SKM-1 (cell line): ENCODE measurements at regions not wholly inside any gene's neighbourhood (a gene's known extent, or its start where the extent isn't known, plus 50 kb on each side); places are given as distances from the start of the nearest gene placed in this dataset.
"Not testable (repeated sequence)": the region's sequence is repeated elsewhere in the genome, so short reads cannot be mapped to it uniquely, and the experiment has no call there.

Experiments used
- DNase-seq: peaks from one replicate; lab custom pipeline; 2025; ENCODE audit not compliant: unreplicated experiment; lab: John Stamatoyannopoulos, UW

DNA sequence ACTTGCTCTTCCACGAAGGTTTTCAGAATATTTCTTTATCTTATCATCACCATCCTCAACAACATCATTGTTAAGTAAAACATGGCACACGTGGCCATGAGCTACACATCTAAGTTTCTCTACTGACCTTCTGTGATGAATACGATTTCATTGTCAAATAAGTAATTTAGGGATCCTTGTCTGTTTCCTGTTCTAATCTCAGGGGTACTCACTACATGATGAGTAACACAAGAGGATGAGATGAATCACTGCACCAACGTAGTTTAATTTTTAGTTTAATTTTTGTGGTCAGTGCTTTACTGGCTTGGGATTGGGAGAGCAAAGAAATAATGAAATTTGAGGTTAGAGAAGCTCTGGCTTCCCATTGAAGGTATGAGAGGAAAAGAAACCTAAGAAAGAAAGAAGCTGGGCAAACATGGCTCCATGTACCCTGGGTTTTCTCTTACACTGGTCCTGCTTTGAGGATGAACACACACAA lies 461.9 kb upstream of the KLF6 start:
- no peak for DNase-seq

DNA sequence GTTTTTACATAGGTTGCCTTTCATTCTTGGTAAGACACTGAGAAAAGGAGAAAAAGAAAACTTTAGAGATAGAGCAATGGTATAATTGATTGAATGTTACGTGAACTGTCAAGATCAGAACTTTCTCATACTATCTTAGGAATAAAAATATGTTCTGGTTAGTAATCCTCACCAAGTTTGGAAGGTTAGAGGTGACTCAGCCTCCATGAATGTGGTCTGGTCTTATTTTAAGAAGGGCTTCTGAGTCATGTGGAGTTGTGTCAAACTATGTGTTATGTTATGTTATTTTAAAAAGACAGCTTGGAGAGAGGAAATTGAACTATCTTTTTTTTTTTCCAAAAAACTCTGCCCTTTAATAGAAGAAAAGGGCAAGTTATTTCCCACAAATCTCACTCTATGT lies 458.6 kb upstream of the KLF6 start:
- no peak for DNase-seq

DNA sequence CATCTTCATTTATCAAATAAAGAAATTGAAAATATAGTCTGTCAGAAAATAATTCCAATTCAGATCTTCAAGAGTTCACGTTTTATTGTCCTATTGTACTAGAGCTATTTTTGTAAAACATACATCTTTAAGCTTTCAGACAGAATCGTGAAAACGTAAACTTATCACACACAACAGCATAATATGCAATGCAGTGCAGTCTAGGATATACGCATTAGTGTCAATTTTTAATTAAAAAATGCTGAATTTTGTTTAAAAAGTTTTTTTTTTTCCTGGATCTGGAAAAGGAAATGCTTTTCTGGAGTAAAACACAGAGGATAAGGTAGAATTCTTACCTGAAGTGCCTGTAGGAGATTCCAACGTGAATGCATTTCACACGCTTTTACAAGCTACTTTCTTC lies 458.2 kb upstream of the KLF6 start:
- DNase-seq: no peak

DNA sequence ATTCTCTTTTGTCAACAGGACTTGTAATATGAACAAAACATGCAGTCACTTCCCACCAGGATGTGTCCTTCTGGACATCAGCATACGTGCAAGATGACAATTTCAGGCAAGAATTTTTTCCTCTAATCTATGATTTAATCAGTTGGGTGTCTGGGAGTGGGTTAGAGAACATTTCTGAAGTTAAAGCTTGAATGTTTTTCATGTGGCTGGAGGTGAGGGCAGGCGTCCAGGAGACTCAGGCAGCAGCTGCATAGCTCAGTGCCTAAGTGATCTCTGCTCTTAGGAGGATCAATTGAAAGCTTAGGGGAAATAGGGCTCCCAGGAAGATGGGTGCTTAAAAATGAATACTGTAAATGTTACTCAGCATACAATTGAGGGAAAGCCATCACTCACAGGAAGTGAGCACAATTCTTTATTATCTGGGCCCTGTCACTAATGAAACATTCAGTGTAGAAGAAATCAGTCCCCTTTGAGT lies 457.6 kb upstream of the KLF6 start:
- no peak for DNase-seq

DNA sequence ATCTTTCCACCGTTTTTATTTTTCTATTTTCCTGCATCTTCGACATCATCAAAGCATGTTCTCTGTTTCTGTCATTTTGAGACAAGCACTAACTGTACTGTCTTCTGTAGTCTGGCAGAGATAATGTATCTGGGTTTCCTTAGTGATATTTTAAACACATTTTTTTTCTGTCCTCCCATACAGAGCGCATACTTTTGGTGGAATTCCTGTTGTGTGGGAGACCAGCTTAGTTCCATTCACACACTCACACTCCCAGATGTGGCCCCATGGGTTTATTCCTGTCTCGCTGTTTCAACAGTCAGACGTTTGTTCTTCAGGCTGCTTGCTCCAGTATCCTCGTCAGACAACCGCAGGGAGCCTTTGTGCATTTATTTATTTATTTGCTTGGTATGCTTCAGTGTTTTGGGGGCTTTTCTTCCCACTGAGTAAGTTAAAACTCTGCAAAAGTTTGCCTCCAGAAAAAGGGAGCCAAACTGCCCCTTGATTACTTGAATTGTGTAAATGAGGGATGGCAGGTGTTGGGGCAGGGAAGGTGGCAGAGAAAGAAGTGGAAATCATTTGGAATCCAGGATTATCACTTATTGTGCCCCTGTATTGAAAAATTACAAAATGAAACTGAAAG lies 456.8 kb upstream of the KLF6 start:
- no peak for DNase-seq

DNA sequence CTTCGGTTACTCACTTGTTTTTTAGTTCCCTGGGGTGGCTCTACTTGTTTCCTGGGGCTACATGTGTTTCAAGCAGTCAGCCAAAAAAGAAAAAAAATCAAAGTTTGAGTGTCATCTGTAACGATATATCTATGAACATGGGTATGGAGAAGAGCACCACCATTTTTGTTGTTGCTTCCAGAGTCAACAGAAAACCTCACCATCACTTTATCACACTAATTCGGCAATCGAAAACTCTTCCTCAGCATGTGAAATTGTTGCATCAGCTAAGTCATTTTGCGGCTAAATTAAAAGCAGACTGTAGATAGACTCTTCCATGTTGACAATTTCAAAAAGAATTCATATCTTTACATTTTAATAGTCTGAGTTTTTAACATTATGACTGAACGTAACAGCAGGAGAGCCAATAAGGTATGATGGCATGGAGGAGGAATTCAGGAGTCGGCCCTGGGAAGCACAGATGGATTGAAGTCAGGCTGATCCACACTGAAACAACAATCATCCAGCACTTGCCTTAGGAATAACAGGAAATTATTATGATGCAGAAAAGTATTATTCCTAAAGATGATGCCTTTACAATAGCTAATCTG lies 455.7 kb upstream of the KLF6 start:
- no peak for DNase-seq

DNA sequence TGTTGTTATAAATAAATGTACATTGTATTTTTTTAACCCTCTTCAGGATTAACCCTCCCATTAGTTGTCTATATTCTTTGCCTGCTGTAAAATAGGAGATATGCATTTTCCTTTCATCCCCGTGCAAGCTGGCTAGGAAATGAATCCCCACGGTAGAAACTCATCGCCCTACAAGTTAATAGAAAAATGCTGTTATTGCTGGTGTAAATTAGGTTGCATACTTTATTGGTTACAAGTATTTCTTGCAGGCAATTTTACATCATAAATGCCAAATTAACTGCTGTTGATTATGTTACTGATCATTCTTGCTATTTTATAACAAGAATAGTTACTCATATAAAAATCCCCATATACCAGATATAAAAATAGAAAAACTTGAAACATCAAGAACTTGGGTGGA lies 454.2 kb upstream of the KLF6 start:
- no peak for DNase-seq

DNA sequence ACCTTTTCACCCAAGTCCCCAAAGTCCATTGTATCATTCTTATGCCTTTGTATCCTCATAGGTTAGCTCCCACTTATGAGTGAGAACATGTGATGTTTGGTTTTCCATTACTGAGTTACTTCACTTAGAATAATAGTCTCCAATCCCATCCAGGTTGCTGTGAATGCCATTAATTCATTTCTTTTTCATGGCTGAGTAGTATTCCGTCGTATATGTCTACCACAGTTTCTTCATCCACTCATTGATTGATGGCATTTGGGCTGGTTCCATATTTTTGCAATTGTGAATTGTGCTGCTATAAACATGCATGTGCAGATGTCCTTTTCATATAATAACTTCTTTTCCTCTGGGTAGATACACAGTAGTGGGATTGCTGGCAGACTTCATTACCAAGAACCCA lies 451.9 kb upstream of the KLF6 start:
- DNase-seq: not testable (repeated sequence)

DNA sequence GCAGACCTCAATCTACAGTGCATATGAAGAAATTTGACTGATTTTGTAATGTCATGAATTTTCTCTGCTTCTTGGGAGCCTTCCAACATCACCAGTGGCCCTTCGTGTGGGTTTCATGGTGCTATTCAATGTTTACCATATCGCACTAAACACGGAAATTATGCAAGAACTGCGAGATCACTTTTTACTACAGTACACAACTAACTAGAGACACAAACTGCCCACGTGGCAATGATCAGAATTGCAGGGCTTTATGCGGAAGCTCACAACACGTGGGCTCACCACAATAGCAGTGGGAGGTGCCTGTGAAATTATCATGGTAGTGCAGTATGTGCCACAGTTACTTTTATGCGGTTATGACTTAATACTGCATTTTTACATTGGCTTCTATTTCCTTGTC lies 449.7 kb upstream of the KLF6 start:
- DNase-seq: no peak

DNA sequence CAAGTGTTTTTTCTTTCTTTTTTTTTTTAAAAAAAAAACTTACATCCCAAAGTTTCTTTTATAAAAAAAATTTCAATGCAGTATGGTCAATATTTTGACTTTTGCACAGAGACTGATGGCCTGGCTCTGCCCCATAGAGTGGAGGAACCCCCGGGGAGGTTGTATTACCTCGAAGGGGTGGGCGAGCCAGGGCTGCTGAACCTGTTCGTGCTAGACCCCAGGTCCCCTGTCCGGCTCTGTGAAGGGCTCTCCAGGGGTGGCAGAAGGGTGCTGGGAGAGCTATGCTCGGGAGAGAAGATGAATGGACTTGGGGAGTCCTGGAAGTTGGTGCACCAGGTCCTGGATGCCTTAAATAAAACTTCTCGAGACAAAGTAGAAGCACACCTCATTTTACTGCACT lies 446.4 kb upstream of the KLF6 start:
- no peak for DNase-seq

DNA sequence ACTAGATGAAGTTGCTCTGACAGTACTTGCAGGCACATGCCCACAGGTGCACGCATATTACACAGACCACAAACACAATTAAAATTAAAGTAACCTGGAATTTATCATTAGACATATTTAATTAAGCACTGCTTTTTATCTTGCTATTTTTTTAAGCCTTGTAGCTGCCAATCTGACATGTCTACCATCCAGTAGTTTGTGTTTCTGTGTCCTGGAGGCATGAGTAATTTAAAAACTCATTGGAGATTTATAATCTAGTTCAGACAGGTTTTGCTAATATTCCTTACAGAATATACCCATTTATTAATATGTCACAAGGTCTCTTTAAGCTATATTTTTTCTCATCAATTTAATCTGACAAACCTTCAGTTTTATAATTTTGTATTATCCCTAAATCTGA lies 445.0 kb upstream of the KLF6 start:
- DNase-seq: no peak

DNA sequence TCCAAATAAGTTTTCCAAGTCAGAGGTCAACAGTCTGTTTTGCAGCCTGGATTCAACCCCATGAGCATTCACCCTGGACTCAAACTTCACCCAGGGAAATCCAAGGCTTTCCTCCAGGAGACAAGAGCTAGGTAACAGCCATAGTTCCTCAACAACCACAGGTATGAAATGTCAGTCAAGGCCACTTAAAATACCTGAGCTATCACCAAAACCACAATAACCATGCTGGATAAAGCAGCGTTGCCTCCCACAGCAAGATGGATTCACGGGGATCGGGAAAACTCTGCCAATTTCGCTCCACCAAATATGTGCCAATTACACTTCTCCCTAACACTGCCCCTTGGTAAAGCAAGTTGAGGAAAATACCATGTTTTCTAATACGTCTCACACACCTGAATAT lies 444.1 kb upstream of the KLF6 start:
- DNase-seq: no peak

DNA sequence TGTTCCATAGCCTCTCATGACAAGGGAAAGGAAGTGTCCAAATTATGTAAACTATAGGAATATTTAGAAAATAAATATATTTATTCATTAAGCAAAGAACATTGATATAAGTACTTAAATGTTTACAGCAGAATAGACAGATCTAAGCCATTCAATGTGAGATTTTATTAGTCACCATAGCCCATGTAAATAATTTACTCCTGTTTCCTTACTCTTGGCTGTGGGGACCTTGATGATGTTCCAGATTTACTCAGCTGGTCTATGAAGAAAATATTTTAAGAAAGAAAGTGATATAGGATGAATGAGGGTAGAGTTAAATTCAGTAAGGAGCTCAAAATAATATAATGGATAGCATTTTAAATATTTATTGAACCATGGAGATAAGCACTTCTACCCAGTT lies 442.6 kb upstream of the KLF6 start:
- no peak for DNase-seq

DNA sequence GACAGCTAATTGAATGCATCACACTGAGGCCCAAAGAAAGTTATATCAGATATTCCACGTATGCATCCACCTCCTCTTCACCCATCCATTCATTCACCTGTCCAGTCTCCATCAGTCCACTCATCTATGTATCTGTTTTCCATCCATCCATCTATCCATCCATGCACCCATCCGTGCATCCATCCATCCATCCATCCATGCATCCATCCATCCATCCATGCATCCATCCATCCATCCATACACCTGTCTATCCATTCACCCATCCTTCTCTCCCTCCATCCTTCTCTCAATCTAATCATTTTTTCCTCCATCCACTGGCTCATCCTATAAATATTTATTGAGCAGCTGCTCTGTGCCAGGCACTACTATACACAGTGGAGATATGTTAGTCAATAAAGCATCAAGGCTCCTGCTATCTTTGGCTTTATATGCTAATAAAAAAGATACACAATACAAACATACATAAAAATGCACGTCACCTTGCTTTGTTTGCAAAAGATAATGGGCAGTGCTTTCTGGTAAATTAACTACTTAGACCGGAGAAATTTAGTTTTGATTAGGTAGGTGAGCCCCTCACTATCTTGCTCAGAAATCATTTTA lies 442.0 kb upstream of the KLF6 start:
- no peak for DNase-seq

DNA sequence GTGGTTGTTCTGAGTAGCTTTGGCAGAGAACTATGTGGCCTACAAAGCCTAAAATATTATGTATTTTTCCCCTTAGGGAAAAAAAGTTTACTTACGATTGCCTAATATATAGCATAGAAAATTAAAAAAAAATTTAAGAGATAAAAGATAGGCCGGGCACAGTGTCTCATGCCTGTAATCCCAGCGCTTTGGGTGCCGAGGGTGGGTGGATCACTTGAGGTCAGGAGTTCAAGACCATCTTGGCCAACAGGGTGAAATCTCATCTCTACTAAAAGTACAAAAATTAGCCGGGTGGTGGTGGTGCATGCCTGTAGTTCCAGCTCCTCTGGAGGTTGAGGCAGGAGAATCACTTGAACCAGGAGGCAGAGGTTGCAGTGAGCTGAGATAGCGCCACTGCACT lies 439.2 kb upstream of the KLF6 start:
- DNase-seq: no peak

DNA sequence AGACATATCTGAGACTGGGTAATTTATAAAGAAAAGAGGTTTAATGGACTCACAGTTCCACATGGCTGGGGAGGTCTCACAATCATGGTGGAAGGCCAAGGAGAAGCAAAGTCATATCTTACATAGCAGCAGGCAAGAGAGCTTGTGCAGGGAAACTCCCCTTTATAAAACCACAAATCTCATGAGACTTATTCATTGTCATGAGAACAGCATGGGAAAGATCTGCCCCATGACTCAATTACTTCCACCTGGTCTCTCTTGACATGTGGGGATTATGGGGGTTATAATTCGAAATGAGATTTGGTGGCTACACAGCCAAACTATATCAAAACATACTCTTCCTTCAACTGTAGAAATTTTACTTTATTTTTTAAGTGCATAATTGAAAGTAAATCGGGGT lies 436.3 kb upstream of the KLF6 start:
- not testable (repeated sequence) for DNase-seq

DNA sequence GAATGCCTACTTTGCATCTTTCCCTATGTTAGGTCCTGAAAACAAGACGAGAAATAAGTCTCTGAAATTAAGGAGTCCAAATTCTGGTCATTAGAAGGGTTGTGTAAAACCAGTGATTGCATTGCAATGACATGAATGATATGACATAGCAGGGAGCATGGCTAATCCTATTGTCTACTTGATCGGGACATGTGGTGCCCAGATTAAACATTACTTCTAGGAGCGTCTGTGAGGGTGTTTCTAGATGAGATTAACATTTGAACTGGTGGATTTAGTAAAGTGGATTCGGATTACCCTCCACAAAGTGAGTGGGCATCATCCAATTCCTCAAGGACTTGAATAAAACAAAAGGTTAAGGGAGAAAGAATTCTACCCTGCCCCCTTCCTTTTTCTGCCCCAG lies 434.9 kb upstream of the KLF6 start:
- no peak for DNase-seq

DNA sequence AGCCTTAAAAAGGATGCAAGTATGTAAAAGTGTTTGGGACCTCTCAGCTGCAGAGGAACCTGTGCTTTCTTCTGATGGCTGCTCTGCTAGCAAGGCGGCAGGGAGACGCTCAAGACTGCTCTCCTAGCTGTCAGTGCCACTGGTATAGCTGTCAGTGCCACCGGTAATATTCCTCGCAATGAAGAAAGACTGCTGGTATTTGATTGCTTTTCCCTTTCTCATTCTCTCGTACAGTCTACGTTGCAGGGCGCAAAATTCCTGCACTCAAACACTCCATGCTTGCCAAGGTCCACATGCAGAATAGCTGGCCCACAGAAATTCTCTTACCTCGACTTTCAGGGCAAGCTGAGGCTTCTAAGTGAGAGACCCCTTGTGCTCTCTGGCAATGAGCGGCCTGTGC lies 432.6 kb upstream of the KLF6 start:
- DNase-seq: no peak

DNA sequence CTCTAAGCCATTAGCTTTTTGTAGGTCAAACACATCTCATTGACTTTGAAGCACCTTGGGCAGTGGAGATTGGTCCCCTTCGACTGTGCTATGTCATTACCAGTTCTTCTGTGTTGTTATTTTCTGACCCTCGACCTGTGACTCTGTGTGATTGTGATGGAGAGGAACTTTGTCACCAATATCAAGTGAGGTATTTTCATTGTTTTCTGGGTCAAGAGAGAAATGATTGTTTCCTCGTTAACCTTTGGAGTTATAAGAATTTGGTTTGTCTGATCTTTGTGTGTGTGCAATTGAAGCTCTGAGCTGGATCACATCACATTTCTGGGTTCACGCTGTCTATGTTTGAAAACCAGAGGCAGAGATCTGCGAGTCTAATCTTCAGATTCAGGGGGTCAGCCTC lies 432.2 kb upstream of the KLF6 start:
- no peak for DNase-seq

DNA sequence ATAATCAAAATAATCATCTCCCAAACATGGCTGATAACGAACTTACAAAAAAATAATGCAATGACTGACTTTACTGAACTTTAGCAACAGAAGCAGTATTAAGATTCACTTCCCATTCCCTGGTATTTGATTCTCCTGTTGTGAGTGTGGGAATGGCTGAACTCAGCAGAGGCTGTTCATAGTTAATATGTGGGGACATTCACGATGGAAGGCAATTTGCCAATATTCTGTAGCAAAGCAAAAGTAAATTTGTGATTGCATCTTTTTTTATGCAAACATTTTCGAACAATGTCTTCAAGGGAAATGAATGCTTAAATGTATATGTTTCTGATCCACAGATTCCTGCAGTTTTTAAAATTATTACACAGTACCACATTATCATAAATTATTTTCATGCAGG lies 431.7 kb upstream of the KLF6 start:
- no peak for DNase-seq

DNA sequence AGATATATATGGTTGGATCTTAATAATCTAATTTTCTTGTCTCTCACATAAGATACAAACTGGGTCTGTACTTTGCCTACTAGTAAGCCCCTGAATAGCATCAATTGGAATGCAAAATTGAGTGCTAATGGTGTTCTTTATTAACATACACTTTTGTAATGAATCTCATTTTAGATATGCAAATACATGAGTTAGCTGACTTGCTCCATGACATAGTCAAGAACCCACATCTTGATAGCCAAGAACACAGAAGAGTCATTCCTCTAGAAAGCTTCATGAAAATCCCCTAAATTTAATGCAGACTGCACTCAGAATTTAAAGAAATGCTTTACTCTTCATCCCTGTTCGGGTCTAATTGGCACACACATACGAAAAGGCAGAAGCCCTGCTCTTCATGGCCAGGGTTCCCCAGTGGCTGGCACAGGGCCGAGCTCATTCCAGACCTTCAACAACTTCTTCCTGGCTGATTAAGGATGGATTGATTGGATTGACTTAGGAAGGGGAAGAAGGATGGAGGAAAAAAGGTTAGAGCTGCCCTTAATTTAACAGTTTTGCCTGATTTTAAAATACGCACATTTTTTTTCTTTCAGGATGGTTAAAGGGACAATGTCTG lies 431.1 kb upstream of the KLF6 start:
- DNase-seq: no peak

DNA sequence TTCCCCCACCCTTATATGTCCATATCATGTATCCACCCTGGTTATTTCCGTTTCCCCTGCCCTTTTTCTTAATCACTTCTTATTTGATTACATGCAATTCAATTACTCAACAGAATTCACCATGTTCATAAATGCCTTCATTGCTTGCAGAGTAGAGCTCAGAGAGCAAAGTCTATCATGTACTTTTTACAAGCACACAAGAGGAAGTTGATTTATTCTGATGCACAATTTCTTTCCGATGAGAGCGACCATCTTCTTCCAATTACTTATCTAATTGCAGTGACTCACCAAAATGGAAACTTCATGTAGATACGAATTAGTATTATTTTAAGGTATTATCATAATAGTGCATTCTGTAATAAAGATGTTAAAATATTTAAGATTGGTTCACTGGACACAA lies 430.5 kb upstream of the KLF6 start:
- no peak for DNase-seq
